ENCODE measurements at regions not wholly inside any gene's neighbourhood (a gene's known extent, or its start where the extent isn't known, plus 50 kb on each side); places are given as distances from the start of the nearest gene placed in this dataset.

- TF ChIP-seq CTCF (IDR thresholded peaks at IDR 0.05) (no peak), POLR2A (IDR thresholded peaks at IDR 0.05) (no peak)
These were observed 89.7 kb downstream of the SPANXN4 start for GRCh38 chrX:143115466-143115865.
